NCI-H446 treated with DMSO at 0.1 percent for 48 hours (cell line): ENCODE measurements at regions not wholly inside any gene's neighbourhood (a gene's known extent, or its start where the extent isn't known, plus 50 kb on each side); places are given as distances from the start of the nearest gene placed in this dataset.

Source experiments
- DNase-seq: peaks from one replicate; lab custom pipeline; 2025; lab: John Stamatoyannopoulos, UW

DNA sequence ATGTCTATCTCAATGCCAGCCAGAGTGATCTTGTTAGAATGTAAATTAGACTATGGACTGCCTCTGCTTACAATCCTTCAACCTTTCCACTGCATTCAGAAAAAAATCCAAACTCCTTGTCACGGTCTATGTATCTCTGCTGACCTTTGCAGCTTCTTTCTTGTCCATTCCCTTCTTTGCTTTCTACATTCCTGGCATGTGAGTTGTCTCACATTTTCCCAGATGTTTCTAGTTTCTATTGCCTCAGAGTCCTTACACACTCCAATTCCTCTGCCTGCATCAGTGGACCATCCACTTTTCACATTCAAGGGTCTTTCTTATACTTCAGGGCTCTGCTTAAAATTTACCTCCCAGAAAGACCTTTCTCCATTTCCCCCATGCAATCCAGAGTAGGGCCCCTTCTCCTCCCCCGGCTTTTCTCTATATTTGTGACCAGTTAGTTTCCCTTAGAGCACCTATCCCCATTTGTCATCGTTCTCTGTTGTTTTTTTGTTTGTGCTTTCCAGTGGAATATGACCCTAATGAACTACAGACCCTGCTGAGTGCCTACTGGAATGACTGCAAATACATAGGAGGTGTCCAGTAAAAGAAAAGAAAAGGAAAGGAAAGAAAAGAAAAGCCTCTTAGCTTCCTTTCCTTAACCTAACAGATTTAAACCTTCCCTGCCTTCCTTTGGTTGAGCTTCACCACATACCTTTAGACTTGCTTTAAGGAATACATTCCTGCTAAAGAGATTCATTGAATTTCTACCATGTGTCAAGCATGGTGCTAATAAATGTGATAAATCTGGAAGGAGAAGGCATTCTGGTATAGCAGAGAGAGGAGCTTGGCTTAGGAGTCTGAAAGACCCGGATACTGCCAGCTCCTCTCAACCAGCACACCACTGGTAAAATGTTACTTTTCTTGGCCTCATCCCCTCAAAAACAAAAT, 102.0 kb downstream of the DIRAS3 start:
- no peak for DNase-seq

DNA sequence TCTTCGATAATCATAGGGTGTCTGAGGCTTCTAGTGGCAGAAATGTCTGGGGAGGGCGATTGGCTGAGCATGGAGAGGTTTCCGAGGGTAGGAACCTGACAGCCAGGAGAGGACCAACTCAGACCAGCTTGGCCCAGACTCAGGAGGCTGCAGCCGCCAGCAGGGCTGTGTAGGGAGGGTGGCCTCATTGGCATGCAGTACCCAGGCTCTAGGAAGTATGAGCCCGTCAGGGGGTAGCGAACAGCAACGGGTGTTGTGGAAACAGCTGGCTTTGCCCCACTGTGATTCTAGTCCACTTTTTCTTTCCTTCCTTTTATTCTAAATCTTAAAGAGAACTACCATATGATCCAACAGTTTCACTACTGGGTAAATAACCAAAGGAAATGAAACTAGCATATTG, 103.3 kb downstream of the DIRAS3 start:
- no peak for DNase-seq

DNA sequence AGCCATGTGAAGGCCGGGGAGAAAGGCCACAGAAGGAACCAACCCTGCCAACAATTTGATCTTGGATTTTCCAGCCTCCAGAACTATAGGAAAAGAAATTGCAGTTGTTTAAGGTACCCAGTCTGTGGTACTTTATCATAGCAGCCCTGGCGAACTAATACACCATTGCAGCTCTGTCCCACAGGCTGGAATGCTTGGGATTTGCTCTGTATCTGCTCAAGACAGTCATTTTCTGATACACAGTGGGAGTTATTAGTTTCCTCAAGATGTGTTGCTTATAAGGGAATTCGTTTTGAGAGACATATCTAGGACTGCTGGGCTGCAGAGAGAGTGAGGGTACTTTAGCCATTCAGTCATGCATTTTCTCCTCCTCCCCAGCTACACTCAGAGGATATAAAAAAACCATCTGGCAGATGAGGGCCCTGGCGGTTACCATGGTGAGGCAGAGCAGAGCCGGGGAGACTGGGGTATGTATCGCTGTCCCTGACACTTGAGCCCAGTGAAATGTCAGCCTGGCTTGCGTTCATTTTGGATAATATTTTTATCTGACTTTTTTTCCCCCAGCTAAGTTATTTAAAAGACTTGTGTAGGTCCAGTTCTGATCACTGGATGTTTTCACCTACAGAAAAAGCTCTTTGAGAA, 104.6 kb downstream of the DIRAS3 start:
- DNase-seq: peak; percentile 70

DNA sequence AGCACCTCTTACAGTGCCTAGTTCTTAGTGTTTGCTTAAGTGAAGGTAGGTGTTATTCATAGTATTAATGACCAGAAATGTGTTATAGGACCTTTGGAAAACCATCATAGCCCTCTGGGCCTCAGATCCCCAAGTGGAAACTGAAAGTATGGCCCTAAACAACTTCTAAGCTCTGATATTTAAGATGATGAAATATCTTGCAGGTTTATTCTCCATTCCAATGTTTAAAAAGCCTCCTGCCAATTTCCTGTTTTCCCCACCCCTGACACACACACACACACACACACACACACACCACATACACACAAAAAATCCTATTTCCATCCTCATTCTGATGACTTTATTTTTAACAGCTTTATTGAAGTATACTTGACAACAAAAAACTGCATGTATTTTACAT, 108.2 kb downstream of the DIRAS3 start:
- DNase-seq: no peak

DNA sequence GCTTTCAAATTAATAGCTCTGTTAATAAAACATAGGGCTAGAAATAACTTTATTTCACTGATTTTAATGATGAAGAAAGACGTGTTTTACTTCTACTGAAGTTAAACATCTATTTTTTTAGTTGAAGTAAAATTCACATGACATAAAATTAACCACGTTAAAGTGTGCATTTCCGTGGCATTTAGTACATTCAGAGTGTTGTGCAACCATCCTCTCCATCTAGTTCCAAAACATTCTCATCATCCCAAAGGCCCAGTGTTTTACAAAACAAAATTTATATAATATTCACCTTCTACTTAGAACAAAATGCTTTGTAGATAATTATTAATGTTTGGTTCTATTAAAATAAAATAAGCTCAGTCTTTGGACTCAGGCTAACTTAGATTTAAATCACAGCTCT, 108.5 kb upstream of the GNG12 start:
- no peak for DNase-seq

DNA sequence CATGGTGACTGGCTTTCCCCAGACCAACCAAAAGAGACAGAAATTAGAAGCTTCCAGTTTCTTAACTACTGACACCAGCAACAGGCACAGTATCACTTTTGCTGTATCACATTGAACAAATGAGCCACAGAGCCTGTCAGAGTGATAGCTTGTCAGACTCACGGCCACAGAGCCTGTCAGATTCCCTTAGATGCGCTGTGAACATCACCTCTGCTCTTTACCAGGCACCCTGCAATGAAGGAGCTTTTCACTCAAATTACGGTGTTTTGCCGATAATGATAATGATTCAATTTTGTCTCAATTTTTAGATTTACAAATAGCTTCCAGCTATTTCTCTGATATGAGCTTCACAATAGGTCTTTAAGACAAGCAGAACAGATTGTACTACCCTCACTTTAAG, 107.9 kb upstream of the GNG12 start:
- DNase-seq: no peak

DNA sequence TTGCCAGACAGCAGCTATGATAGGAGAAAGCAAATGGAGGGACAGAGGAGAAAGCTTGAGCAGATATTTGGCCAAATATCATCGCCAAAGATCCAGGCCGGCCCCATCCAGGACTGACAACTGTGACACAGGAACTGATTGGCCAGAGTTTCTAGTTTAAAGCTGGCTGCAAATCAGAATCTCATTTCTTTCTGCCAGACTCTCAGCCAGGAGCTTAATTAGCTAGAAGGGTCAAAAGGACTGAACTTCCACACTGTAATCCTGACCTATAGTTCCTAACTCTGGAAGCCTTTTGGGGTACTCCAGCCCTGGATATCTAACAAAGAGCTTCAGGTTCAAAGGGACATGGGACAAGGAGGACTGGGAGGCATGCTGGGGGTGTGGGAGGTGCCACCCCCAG, 106.7 kb upstream of the GNG12 start:
- DNase-seq: no peak

DNA sequence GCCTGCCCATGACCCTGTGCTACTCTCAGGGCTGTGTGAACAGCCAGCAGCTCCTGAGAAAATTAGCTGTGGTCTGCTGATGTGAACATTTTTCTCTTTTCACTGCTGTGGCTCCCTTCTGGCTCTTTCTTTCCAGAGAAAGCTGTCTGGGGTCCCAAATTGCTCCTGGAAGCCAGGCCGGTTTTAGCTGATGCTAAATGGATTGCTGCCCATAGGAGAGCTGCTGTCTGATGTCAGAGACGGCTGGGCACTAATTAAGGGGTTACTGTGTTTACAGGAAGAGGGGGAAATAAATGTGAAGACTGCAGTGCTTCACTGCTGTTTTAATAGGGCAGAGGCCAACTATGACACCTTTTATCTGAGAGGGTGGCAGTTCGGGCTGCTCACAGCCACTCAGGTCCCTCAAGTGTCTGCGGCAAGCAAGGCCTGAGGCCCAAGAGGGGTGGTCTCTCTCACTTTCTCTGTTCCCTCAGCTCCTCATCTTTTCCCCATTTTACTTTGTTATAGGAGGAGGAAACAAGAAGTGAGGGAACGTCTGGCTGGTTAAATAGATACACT, 106.0 kb upstream of the GNG12 start:
- no peak for DNase-seq

DNA sequence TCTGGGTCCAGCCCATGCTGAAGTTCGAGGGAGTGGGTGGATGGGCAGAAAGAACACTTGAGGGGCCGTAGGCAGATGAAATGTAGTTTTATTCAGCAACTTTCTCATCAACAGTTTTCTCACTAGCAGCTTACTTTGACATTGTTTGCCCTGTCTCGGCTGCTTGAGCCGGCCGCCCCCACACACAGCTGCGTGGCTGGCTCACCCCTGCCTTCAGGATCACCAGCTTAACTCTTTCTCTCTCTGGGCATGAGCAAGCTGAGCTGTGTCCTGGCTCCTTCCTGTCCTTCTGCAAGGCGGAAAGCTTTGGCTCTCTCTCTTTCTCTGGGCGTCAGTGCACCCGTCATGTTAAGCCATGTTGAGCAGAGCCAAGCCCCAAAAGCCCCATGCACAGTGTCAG, 104.4 kb upstream of the GNG12 start:
- no peak for DNase-seq

DNA sequence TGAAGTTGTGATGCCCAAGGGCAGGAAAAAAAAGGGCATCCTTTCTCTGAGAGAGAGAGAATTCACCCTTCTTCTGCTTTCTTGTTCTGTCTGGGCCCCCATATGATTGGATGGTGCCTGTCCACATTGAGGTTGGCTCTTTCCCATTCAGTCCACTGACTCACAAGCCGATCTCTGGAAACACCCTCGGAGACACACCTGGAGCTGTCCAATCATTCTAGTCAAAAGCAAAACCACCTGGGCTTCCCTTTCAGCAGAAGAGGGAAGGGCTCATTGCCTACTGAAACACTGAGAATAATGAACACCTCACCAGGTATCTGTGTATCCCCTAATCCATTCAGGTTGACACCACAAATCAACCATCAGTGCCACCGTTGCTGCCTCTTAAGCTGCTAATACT, 103.7 kb upstream of the GNG12 start:
- no peak for DNase-seq

DNA sequence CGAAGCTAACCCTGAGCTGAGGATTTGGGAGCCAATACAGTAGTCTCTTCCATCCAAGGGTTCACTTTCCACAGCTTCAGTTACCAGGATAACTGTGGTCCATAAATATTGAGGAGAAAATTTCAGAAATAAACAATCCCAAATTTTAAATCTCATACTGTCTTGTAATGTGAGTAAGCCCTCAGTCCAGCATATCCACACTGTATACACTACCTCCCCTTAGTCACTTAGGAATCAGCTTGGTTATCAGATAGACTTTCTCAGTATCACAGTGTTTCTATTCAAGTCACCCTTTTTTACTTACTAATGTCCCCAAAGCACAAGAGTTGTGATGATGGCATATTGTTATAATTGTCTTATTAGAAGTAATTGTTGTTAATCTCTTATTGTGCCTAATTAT, 102.3 kb upstream of the GNG12 start:
- DNase-seq: no peak

DNA sequence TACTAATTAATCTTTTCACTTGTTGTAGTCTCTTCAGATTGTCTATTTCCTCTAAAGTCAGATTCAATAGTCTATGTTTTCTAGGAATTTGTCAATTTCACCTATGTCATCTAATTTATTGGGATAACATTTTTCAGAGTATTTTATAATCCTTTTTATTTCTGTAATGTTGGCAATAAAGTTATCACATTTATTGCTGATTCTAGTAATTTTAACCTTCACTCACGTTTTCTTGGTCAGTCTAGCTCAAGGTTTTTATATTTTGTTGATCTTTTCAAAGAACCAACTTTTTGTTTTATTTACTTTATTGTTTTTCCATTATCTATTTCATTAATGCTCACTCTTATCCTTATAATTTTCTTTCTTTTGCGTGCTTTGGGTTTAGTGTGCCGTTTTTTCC, 97.9 kb upstream of the GNG12 start:
- DNase-seq: no peak

DNA sequence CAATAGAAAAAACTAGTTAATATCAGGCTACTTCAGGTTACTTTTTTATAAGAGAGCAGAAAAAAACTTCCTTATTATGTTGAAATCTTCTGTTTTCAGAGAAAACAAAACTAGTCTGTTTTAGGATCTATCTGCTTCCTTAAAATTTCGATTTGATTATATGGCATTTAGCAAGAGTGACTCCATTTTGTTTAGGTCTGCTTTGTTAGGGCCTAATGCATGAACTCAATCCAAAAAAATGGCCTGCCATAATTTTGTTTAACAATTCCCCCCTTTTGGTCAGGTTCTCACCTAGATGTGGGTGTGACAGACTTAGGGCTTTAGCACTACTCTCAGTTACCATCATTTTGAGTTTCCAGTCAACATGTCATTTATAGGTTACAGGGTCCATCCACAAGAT, 89.8 kb upstream of the GNG12 start:
- DNase-seq: no peak

DNA sequence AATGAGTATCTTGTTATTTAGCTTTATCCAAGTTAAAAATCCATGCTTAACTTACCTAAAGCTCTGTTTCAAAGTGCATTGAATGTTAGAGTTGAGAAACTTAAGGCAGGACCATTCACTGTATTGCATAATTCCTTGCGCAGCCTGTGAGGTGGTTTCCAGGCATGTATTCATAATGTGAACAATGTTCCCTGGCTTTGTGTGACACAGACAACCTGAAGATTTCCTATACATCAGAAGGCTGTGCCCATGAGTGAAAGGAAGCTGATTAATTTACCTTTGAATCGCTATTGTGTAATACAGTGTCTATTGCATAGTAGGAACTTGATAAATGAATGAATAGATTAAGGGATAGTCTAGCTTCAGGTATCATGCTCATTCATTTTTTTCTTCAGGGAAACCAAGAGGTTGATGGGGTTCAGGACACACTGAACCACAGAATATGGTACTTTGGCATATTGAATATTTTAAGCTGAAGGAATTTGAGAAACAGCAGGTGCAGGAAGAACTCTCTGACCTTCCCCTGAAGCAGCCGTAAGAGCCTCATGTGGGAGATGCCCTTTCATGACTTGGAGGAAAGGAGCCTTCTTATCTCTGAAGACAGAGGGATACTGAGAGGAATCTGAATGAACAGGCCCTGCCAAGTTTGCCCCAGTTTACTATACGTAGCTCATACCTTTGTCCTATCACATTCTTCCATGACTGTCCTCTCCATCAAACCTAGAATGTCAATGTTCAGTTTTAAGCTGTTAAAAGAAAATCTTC, 88.6 kb upstream of the GNG12 start:
- no peak for DNase-seq

DNA sequence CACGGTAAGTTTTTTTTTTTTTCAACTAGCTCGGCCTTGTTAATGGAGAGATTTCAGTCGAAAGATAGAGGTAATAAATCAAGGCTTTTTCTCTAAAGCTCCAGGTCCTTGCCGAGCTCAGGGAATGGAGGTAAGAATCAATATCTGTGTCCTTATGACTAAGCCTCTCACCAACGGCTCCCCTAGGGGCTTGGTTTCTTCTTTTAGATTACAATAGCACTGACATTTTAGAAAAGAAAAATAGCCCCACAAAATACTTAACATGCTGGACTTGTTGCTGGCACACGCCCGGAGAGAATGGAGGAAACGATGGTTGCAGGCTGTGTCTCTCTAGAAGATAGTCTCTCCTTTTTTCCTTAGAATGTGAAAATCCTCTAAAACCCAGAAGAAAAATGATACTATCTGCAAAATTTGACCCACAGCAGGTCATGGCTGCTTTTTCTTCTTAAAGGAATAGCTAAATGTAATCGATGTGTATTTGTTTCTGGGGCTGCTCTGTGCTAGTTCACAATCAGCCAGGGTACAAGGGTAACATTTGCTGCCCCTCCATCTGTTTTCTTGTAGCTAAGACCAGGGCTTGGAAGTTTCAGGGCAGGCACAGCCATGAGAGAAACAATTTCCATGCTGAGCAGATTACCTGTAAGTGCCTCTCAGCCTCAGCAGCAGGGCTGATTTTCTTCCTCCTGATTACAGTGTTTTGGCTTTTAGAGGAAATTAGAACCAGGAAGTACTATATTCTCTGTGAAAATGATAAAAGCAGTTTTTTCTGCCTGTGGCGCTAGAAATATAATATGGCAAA, 86.2 kb upstream of the GNG12 start:
- DNase-seq: no peak

DNA sequence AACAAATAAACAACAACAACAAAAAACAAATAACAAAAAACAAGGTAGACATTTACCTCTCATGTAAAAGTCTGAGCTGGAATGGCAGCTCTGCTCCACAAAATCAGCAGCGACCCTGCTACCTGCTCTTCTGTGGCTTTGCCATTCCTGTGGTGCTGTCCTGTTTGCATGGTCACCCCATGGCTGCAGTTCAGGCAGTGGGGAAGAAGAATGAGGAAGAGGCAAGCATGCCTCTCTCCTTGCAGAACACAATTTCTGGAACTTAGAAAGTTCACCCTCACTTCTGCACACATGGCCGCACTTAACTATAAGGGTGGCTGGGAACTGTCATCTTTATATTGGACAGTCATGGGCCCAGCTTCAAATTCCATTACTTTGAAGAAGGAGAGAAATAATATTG, 84.8 kb upstream of the GNG12 start:
- DNase-seq: no peak

DNA sequence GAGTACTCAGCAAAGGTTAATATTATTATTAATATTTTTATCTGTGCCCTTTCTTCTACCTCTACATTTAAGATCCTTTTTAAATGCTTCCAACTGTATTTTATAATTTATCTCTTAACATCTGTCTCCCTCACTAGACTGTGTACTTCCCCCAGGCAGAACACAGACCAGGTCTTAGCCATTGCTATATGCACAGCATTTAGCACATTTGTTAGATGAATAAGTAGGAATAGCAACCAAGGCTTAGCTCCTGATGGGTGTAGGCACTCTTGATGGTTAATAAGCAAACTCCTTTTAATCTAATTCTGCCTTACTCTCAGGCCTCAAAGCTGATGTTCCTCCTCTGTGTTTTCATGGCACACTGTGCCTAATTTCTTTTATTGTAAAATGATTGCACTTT, 83.7 kb upstream of the GNG12 start:
- no peak for DNase-seq

DNA sequence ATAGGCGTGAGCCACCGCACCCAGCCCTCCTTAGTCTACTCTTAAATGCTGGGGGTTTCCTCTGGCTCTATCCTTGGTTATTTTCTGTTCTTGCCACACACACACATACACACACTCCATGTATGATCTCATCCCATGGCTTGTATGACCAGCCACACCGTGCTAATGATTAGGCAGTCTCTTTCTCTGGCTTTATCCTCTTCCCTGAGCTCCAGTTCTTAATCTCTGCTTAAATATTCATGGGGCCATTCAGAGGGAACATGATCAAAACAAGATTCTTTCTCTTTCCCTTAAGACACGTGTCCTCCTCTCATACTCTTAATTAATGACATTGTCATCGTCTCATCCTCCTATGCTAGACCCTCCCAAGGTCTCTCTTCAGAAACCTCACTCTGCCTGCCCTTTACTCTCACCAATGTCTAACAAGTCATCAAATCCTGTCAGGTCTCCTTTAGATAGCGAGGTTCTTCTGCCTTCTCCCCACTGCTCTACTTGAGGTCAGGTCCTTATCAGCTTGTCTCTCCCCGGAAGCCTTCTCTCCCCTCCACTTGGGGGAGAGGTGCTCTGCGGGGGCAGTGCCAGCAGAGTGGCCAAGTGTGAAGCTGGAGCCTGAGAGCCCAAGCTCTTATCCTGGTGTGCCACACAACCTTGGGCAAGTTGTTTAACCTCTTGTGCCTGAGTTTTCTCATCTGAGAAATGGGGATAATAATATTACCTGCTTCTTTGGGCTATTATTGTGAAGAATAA, 83.0 kb upstream of the GNG12 start:
- no peak for DNase-seq

DNA sequence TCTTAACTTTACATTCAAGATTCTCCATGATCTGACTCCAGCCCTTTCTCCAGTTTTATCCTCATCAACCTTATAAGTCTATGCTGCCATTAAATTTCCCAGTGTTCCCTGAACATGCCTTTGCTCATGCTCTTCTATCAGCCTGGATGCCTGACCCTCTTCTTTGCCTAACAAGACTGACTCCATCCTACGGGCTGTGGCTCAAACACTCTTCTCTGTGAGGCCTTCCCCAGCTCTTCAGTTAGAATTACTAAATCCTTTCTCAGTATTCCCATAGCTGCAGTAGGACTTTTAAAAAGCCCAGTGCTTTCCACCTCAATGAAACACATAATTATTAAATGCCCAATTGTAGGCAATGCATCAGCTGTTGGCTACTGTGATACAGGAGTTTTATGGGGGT, 76.5 kb upstream of the GNG12 start:
- DNase-seq: no peak

DNA sequence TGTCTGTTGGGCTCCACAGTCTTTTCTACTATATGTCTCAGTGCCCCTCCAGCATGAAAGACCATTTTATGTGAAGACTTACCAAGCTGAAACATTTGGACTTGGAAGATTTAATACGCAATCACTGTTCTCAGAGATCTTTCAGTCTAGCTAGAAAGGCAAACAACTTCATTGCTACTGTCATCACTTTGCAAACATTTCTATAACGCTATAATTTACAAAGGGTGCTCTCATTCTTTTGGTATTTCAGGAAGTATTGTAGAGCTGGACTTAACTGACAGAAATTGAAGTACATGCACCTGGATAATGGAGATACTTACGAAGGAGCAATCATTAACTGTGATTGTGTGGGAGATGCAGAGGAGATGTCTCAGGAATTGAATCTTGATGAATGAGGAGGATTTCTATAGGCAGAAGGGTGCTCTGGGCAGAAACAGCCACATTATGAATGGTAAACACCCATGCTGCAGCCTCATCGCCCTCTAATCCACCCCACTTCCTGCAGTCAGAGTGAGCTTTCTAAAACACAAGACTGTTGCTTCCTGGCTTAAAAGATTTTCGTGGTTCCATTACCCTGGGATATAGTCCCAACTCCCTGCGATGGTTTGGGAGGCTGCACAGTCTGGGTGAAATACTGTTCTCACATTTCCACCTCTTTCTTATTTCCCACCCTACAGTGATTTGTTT, 75.1 kb upstream of the GNG12 start:
- no peak for DNase-seq
